Smooth muscle cell of the brain vasculature (primary cell): ENCODE measurements at regions not wholly inside any gene's neighbourhood (a gene's known extent, or its start where the extent isn't known, plus 50 kb on each side); places are given as distances from the start of the nearest gene placed in this dataset.
"Not testable (repeated sequence)": the region's sequence is repeated elsewhere in the genome, so short reads cannot be mapped to it uniquely, and the experiment has no call there.

Source experiments
- DNase-seq: peaks from one replicate; pipeline ENCODE4 v3.0.0-alpha.2; 2012; ENCODE audit warnings: low read depth, low spot score

DNA sequence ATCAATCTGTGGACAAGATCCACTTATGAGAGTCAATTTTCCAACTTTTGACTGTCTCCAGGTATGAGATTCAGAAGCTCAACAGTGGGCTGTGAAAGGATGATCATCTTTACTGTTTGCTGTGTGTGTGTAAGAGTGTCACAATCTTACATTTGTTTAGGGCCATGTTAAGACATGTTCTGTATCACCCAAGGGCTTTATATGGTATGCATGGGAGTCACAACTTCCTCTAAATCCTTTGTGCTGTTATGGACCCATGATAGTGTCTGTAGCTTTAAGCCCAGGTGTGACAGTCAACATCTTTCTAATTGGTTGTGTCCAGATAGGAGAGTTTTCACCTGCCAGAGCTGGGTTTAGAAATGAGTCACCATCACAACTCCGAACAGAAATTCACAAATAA, 70.2 kb downstream of the ZNF726 start:
- DNase-seq, result not testable (repeated sequence)

DNA sequence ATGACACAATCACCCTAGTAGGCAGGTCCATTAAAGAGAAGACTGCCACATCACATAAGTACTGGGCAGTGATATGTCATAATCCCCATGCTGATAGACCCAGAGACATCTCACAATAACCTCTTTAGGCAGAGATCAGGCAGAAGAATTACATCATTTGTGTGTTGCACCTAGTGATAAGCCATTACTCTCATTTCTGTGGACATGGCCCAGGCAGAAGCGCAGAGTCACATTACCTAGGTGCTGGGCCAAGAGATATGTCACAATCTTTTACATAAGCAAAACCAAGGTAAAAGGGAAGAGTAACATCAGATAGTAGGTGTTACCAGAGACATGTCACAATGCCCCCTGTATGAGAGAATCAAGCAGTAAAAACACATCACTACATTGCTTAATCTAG, 71.9 kb downstream of the ZNF726 start:
- DNase-seq, result no peak

DNA sequence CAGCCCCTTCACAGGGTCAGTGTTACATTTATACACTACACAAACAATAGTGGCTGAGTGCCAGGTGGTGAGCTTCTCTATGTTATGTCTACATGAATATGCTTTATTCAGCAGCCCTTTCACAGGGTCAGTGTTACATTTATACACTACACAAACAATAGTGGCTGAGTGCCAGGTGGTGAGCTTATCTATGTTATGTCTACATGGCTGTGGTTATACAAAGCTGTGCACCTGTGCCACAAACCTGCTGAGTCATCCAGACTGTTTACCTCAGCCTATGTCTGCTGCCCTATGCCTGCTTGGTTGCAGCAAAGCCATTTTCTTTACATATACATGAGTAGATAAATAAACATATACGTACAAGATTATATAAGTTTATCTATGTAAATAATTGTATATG, 76.5 kb downstream of the ZNF726 start:
- DNase-seq, result no peak

DNA sequence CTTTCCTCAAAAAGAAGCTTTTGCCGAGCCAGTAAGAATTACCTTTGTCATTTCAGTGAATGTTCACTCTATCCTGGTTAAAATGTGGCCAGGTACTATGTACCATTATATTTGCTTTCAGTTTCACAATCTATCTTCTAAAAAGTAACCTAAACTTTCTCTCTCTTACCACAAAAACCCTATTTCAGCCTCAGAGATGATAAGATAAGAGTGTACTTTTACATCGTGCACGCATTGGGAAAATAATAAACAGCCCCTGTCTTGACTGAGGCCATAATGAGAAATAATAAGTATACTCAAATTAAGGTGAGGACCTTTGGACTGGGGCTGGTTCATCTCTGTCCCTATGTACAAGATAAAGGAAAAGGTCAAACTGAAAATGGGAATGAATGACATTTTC, 77.7 kb downstream of the ZNF726 start:
- no peak for DNase-seq

DNA sequence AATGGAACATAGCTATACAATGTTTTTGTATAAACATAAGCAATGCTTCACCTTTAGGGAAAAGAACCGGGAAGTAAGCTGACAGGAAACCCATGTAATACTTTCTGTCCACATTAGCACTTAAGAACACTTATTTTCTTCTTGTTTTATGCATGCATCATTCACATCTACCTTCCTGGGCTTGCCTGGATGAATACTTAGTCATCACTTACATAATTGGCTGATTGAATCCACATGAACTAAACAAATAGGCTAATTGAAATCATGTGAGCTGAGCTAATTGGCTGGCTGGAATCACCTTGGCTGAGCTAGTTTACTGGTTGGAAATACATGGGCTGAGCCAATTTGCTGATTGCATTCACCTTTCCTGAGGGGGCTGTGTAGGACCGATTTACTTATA, 78.8 kb downstream of the ZNF726 start:
- no peak for DNase-seq

DNA sequence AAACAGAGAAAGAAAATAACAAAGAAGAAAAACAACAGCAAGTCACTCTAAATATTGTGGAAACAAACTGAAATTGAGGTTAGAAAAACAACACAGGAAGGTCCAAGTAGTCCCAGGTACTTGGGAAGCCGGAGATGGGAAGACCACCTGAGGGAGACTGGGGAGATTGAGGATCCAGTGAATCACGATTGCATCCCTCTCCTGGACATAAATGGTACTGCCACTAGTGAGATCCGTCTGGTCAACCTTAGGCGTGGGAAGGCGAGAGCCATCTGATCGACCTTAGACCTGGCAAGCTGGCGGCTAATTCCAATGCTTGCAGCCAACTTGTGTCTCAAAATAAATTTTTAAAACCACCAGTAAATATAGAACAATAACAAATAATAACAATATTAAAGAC, 81.9 kb downstream of the ZNF726 start:
- DNase-seq, result no peak

DNA sequence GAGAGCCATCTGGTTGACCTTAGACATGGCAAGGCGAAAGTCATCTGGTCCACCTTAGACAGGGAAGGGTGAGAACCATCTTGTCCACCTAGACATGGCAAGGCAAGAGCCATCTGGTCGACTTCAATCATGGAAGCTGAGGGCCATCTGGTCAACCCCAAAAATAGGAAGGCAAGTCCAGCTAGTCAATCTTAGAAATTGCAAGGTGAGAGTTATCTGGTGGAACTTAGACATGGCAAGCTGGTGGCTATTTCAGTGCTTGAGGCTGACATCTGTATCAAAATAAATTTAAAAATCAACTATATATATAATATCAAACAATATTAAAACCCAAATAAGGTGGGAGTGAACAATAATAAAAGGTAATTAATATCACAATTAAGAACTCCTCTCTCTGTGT, 83.9 kb downstream of the ZNF726 start:
- DNase-seq, result no peak

DNA sequence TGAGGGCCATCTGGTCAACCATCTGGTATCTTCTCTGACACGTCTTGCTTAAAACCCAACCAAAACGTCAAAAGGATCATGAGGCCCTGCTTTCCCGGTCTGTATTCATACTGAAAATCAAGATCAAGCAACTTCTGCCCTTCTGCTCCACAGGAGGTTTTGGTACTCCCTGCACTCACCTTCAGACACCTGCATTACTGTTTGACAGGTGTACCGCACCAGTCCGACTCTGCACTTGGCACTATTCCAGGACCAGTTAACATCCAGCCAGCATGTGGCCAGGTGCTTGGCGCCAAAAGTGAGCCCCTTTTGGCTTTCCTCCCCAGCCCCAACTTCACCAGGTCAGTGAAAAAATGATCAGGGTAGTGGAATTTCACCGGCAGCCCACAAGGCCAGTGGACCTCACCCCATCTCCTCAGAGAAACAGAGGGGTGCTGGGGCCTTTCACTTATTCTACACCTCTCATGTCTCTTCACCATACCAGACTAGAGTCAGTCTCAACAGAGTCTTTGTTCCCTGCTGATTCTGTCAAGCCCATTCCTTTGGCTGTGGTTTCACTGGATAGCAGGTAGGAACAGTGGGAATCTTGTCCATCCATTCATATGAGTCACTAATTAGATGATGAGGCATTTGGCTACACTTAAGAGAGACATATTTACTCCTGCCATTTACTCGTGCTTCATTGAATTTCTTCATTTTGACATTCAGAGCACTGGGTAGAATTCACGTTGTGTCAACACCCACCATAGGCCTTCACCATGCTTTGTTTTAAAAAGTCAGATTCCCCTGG, 85.3 kb downstream of the ZNF726 start:
- DNase-seq, result no peak

DNA sequence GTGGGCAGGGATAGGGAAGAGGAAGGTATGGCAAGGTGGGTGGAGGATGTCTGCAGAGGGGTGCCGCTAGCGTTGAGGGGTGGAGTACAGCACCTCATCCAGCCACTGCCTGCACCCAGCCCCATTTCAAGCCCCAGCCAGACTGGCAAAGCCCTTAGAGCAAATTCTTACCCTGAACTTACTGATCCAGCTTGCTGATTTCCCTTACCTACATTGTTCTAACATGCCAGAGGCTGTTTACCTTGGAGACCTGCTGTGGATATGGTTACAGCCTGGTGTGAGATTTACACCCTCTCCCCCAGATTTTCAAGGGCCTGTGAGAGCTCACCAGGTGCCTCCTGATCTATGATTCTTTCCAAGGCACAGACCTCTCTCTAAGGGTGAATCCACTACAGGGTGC, 86.0 kb downstream of the ZNF726 start:
- DNase-seq, result no peak

DNA sequence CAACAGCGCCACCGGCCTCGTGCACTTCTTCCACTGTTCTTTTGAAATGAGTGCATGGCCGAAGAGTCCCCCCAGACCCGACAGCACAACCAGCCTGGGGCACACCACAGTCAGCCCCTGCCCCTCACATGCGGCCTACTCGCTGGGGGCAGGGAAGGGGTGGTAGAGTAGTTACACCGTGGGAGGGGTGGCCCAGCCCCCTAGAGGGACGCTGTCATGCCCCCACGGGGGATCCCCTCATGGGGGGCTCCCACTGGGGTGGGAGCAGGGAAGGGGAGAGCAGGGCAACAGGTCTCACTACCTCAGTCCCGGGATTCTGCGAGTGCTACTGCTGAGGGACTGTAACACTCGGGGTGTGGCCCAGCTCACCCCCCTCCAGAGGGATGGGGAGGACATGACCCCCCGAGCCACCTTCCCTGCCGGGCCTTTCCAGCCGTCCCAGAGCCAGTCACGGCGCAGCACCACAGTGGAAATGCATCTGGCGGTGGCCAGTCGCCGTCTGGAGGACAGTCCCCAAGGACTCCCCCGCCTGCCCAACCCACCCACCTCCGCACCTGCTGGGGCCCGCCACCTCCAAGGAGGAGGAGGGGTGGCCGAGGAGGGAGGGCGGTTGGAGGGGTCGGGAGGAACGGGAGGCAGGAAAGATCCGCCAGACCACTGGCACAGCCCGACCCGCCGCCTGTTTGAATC, 84.6 kb upstream of the ZNF254 start:
- no peak for DNase-seq

DNA sequence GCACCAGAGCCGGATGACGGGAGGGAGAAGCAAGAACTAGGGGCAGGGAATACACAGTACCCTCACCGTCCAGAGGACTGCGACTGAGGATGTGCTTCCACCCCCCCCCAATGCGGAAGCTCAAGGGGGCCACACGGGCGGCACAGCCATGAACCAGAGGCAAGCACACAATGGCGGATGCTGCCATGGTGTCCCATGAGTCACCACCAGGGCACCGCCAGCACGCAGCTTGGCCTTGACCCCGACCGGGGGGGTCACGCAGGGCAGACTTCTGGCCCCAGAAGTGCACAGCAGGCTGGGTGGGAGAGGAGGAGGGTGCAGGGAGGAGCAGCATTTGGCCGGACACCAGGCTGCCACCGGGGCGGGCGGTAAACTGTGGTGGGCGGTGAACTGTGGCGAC, 83.5 kb upstream of the ZNF254 start:
- DNase-seq, result no peak

DNA sequence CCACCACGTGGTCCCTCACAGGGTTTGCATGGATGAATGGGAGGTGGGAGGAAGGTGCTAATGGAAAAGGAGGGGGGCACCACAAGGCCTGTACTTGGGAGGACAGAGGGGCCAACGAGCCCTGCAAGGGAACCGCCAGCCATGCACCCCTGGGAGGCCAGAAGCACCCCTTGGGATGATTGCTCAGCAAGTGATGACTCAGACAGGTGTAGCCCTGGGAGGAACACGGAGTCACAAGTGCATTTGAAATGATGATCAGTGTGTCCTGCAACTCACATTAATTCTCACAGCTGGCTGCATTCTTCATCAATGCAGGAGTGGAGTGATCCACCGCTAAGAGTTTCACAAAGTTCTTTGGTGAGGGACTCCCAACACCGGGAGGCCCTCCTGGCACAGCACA, 82.8 kb upstream of the ZNF254 start:
- DNase-seq, result no peak

DNA sequence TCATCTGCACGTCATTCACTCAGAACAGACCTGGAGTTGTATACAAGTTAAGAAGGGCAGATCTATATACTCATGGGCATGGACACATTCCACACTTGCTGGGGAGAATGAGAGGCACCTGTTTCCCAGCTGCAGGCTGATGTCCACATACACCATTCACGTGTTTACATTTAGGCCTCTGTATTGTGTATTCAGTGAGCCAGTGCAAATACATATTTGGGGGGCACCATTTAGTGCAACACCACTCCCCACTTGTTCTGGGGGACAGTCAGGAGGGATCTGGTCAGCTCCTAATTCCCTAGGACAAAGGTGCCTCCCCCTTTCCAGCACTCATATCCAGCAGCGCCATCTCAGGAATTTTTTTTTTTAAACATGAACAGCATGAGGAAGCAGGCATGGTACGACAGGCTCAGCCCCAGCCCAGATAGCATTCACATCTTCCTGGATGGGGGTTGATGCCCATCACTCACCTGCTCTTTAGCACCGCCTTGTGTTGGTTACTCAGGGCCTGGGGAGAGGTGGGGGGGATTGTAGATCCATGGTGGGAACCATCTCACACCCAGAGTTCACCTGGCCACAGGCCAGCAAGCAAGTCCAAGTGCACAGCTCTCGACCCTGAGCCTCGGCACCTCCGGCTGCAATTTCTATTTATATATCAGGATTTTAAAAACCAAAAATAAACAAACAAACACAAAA, 56.9 kb upstream of the ZNF254 start:
- DNase-seq, result no peak

DNA sequence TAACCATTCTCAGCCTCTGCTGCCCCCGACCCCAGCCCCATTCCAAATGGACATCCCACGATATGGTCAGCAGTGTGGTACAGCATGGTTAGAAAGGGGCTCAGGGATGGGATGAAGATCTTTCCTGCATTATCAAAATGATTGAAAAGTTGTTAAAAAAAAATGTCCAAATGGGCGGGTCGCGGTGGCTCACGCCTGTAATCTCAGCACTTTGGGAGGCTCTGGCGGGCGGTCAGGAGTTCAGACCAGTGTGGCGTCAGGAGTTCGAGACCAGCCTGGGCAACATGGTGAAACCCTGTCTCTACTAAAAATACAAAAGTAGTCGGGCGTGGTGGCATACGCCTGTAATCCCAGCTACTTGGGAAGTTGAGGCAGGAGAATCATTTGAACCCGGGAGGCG, 54.3 kb upstream of the ZNF254 start:
- no peak for DNase-seq

DNA sequence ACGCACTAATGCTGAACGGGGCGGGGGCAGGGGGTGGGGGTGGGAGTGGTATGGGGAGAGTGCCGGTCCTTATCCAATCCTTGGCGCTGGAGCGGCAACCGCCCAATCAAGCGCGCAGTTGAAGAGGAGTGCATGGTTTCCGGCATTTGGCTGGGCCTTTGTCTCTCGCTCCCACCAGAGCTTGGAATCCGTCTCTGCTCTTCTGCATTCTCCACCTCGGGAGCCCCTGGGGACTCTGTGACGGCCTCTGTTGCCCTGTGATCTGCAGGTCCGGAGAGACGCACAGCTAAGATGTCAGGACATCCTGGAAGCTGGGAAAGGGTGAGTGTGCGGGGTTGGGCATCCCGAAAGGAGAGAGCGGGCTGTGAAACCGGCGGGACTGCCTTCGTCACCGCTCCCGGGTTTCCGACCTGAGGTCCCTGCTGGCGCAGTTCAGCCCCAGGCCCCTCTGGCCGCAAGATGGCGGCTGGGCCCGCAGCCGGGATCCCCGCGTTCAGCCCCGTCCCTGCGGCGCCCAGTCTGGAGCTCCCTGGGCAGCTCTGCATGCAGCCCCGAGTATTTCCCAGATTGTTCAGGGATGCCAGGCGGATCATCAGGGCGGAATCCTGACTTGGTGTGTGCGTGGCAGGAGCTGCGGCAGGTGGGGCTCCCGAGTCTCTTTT, 53.6 kb upstream of the ZNF254 start:
- peak; percentile 74 for DNase-seq

DNA sequence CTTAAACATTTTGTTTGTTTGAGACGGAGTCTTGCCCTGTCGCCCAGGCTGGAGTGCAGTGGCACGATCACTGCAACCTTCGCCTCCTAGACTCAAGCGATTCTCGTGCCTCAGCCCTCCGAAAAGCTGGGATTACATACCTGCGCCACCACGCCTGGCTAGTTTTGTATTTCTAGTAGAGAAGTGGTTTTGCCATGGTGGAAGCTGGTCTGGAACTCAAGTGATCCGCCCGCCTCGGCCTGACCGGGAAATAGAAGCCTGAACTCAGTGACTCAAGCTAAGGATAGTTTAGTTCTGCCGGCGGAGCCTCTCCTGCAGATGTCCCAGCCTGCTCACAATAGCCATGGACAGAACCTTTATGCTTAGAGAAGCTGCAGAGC, 53.0 kb upstream of the ZNF254 start:
- no peak for DNase-seq

DNA sequence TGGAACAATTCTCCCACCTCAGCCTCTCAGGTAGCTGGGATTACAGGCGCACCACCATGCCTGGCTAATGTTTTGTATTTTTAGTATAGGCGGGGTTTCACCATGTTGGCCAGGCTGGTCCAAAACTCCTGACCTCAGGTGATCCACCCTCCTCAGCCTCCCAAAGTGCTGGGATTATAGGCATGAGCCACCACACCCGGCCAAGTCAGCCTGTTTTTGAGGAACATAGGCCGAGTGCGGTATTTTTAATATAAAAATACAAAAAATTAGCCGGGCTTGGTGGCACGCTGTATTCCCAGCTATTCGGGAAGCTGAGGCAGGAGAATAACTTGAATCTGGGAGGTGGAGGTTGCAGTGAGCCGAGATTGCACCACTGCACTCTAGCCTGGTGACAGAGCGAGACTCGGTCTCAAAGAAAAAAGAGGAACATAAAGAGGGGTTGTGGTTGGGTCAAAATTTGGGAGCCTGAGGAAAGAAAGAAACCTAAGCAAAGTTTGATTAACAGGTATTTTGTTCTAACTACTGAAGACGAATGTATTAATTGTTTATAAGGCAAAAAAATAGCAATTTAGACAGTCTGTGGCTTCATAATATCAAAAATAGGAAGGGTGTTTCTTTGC, 51.6 kb upstream of the ZNF254 start:
- not testable (repeated sequence) for DNase-seq
